GM18499 (cell line): ENCODE measurements at regions not wholly inside any gene's neighbourhood (a gene's known extent, or its start where the extent isn't known, plus 50 kb on each side); places are given as distances from the start of the nearest gene placed in this dataset.
"Not testable (repeated sequence)": the region's sequence is repeated elsewhere in the genome, so short reads cannot be mapped to it uniquely, and the experiment has no call there.

Source experiments
- ATAC-seq: cut with Tn5 transposase; IDR thresholded peaks from one replicate; pipeline ENCODE4 v1.9.1; 2021; ENCODE audit warnings: moderate number of reproducible peaks; ENCODE audit not compliant: insufficient read depth, unreplicated experiment

DNA sequence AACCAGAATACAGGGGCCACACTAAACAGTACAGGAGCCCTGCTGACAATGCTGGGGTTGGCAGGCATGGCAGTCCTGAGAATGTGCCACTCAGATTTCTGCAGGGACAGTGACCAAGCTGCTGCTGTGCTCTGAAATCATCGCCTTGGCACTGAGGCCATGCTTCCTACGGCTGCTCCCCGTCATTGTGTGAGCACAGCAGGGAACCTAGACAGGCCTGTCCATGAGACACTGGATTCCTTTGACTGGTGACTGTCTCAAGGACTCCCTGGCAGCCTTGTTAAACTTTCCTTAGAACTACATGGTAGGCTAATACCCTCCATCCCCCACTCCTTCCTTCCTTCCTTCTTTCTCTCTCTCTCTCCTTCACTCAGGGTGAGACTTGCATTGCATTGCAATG, 111.4 kb downstream of the LUZP4 start:
- no peak for ATAC-seq

DNA sequence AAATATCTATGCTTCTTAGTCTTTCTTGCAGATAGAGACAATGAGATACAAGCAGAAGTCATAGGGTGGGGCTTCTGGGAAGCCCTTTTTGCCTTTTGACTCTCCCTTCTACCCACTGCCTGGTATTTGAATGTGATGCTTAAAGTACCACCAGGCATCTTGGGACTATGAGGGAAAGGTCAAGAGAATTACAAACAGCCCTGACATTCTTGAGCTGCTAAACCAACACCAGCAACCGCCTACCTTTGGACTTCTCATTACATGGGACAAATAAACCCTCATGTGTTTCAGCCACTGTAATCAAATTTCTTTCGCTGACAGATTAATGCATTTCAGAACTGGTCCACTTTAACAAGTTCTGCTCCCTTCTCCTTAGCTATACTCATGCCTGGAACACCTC, 112.8 kb downstream of the LUZP4 start:
- ATAC-seq, result no peak

DNA sequence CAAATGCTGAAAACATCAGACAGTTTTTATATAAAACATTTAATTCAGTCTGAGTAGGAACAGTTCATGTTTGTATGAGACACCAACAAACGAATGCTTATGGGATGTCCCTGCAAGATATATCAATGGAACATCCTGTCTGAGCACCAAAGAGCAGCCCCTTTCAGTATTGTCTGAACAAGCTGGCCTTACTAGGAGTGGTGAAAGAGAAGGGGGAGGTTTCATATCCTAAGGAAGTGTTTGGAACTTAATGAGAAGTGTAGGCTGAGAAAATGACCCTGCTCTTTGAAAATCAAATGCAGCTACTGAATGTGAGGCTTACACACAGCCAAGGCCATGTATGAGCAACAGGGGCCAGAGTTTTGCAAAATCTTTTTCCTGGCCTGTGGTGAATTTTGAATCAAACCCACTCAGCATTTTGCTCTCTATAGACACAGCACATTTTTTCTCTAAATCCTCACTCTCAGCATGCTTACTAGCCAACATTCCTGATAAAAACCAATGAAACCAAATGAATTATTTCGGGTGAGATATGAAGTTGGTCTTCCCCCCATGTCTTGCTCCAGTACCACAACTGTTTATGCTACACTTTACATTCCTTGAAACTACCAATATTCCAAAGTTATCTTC, 119.4 kb downstream of the LUZP4 start:
- no peak for ATAC-seq

DNA sequence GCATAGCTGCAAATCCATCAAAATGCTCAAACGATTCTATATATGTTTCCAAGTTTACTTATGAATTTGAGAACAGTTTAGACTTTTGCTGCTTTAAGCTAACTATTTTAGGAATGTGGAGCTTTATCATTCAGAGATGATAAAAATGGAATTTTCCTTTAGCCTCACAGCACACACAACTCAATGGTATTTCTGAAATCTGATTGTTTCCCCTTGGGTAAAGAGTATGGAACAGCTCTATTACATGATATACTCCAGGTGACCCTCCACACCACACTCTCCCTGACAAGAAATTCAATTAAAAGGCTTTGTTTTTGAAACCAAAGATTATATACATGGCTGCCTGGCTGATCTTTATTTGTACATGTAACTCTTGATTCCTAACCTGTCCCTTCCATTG, 120.0 kb downstream of the LUZP4 start:
- ATAC-seq, result no peak

DNA sequence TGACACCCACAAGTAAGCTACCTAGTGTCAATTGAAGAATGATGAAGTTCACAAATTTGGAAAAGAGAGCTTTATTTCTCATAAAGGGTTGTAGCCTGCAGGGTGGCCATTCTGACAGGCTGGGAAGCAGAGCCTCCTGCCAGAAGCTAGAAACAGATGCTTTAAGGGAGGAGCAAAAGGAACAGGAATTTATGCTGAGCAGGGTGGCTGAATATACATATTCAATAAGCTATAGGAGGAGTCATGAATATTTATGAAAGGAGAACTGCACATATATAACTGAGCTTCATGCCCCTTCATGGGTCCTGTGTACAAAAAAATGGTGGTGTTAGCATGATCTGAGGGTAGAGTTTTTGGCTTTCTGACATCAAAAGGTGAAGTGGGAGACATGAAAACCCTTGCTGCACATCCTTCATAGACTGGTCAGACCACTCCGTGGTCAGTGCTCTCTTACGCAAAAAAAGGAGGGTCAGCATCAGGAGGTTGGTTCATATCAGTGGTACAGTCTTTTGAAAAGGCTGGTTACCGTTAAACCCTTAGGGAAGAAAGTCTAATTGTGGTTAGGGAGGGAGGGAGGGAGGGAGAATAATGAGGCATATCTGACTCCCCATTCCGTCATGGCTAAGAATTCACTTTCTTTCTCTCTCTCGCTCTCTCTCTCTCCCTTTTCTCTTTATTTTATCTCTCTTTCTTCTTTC, 121.4 kb downstream of the LUZP4 start:
- ATAC-seq, result no peak

DNA sequence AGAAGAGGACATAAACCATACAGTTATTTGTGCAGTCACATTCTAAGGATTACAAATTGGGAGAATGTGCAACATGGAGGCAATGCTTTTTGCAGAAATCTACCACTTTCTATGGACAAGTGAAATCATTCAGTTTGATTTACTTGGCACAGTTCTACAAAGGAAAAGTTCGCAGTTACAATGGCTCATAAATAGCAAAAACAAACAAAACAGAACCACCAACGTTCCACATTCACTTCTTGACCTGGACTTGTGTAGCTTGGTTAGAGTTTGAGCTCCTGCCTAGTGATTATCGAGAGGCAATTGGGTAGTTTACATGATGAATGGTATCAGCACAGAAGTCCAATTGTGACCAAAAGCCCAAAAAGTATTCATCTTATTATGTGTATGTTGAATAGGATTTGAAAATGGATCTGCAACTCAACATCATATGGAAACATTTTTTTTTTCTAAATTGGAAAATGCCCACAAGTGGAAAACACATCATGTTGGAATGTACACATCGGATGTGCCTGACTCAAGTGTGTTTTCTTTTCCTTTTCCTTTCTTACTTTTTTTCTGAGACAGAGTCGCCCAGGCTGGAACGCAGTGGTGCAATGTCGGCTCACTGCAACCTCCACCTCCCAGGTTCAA, 123.8 kb downstream of the LUZP4 start:
- ATAC-seq, result no peak

DNA sequence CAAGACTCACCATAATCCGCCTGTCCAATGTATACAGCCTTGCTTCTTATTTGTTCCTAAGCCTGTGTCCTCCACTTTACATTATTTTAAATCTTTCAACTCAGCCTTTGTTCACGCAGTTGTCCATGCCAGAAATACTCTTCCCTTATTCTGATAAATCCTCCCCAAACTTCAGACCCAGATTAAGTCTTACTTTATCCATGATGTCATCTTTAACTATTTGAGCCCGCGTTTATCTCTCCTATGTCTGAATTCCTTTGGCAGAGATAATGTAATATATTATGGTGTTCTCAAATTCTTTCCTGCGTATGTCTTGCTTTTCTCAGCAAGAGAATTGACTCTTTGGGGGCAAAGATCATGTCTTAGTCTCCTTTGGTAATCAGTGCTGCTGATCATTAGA, 129.6 kb downstream of the LUZP4 start:
- ATAC-seq, result no peak

DNA sequence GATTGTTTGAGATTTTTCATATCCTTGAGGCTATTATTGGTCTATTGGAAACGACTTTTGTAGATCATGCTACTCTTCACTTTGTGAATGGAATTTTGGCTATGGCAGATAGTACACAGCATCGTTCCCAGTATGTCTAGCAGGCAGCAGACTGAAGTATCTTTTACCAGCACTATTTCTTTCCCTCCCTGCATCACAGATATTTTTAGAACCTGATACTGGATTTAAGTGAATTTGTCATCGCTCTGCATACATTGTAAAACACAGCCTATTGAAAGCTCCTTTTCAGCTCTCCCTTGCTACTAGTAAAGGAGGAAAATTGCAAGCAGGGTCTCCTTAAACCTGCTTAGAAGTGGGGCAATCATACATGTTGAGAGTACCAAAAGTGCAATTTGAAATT, 133.6 kb downstream of the LUZP4 start:
- ATAC-seq, result no peak

DNA sequence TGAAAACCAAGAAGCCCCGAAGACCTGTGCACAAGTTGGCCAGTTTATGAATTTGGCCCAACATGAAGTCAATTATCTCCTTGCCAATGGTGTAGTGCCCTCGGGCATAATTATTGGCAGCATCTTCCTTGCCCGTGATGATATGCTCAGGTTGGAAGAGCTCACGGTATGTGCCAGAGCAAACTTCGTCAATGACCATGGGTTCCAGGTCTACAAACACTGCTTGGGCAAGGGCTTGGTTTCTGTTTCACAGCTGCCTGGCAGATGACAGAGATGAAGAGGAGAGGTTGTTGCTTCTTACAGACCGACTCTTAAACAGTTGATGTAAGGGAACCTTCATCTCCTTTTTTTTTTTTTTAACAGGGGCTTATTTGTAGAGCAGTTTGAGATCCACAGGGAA, 135.6 kb upstream of the PLS3 start:
- ATAC-seq, result no peak

DNA sequence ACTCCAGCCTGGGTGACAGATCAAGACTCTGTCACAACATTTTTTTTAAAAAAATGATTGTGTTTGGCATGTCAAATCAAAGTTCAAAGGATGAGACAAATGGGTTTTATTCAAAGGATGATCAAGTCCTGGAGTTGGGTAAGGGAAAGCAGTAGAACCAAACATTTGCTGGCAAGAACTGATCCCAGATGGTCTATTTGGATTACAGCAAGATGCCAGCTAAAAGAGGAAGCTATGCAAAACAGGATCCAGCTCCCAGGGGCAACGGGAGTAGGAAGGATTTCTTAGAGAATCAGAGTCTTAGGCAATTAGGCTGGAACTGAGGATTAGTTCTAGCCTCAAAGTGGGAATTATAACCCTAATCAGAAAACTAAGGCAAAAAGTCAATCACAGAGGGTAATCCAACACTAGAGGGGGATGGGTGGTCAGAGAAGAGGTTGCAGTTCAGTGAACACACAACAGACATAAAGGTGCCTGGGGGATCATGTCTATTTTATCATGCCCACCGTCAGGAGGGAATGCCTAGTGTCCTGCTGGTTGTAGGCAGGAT, 133.0 kb upstream of the PLS3 start:
- no peak for ATAC-seq

DNA sequence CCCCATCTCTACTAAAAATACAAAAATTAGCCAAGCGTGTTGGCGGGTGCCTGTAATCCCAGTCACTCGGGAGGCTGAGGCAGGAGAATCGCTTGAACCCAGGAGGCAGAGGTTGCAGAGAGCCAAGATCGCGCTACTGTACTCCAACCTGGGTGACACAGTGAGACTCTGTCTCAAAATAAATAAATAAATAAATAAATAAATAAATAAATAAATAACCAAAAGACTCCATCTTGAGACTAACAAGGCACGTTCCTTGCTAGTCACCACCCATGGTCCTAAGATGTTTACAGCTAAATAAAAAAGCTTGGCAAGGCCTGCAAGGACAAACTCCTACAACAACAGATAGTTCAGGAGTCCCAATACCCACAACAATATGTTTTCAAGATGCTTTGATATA, 126.1 kb upstream of the PLS3 start:
- ATAC-seq, result not testable (repeated sequence)

DNA sequence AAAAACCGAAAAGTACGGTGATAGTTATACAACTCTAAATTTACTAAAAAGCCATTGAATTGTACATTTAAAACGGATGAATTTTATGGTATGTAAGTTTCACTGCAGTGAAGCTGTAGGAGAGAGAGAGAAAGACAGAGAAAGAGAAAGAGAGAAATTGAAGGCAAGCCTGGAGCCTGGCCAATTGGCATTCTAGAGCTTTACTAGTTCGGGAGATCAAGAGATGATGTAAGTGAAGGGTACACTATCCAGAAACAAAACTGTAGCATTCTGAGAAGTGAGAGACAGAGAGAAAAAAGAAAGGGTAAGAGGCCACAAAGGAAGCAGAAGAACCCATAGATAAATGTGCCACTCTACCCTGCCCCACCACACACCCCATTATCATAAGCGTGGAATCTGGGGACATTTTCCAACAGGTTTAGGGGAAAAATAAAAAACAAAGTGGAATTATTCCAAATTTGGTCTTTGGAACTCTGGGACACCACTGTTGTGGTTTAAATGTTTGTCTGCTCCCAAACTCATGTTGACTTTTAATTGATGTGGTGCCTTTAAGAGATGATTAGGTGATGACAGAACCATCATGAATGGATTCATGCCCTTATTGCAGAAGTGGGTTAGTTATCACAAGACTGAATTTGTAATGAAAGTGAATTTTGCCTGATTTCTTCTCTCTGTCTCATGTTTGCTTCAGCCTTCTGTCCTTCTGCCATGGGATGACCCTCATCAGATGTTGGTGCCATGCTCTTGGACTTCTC, 123.0 kb upstream of the PLS3 start:
- no peak for ATAC-seq

DNA sequence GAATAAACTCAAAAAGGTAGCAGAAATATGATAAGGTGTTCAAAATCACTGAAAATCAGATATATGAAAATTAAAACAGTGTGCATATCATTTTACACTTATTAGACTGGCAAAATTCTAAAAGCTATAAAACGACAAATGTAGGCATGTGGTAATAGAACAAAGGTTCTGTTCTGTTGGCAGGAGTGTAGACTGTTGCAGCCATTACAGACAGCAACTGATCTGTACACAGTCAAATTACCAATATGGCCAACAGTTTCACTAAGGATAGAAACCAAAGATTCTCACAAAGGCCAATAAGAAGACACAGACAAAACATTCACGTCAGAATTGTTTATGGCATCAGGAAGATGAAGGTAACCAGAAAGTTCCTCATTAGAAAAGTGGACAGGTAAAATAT, 112.8 kb upstream of the PLS3 start:
- ATAC-seq, result no peak

DNA sequence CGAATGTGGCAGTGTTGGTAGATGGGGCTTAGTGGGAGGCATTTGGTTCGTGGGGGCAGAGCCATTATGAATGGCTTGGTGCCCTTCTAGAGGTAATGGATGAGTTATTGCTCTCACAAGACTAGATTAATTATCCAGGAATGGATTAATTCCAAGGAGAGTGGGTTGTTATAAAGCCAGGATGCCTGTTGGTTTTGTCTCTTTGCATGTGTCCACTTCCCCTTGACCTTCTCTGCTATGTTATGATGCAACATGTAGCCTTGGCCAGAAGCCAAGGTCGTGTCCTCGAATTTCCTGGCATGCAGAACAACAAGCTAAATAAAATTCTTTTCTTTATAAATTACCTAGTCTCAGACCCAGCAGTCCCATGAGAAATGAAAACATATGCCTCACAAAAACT, 111.2 kb upstream of the PLS3 start:
- ATAC-seq, result no peak

DNA sequence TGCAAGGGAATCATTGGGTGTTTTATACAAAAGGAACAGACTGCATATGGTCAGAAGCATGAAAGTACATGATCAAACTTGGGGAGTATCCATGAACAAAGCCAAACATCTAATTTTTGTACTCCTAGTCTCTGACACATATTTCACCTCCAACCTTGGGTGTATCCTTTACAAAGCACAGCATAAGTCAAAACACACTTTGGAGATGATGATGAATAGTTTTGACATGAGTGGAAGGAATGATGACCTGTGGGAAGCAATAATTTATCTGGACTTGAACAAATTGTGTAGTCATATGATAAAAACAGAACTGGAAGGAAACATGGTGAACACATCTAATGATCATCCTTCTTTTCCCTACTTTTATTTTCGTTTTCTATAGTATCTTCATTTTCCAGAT, 108.7 kb upstream of the PLS3 start:
- no peak for ATAC-seq

DNA sequence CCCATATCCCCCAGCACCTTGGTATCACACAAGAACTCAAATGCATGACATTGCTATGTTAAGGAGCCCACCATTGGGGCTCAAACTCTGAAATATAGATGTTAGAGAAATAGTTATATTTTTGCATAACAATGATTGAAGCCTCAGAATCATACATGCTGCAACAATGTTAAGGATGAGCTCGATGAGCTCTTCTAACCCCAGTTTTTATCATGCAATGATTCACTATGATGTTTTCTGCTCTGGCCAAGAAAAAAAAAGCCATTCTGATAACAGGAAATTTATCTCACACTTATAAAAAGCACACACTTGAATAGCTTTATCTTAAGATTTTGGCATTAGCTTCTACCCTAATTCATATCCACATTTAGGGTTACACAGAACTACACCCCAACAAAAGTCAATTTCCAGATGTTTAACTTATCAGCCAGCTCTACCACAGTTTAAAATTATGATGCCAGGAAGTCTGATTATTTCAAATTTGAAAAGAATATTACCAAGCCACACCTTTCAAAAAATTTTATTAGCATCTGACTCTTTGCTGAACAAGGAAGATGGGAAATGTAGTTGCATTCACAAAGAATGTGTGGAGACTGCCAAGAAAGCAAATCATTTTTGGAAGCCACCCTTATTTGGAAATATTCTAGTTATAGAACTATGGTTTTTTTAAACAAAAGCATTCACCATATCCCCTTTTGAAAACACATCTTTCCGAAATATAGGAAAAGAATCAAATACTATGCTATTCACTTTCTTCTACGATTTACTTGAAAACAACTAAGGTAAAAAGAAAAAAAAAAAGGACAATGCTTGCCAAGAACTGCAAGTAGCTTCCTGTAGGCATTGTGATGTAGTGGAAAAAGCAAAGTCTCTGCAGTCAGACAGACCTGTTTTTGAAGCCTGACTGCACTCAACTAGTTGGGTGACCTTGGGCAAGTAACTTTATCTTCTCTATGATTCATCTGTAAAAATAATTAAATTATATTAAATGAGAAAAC, 100.8 kb upstream of the PLS3 start:
- no peak for ATAC-seq

DNA sequence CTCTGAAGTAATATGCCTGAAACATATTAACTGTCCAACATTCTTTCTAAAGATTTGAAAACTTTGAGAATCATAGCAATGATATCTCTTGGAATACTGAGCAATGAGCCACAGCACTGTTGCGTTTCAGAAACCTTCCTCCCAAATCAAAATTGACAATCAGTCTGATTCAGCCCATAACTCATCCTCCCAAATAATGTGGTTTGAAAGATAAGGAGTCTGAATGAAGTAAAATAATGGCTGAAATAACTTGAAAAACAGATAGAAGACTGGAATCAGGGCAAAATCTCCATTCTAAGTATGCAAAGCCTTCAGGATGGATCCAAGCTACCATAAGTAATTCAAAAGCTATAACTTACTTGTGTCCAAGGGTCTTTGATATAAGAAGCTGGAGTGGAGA, 98.6 kb upstream of the PLS3 start:
- ATAC-seq, result no peak

DNA sequence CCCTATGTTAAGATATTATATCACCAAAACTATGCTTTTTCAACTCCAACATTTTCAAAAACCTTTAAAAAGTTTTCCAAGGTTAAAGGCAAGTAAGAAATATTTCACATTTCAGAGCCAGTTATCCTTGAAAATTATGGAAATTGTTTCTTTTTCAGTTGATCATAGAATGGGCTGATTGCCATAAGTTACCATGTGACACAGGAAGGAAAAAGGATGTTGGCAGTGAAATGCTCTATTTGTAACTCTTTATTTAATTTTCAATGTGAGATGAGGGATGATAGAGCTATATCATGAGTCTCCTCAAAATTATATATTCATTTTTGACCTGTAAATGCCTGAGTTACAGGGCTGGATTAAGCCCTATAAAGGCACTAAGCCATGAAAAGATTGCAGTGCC, 93.0 kb upstream of the PLS3 start:
- no peak for ATAC-seq

DNA sequence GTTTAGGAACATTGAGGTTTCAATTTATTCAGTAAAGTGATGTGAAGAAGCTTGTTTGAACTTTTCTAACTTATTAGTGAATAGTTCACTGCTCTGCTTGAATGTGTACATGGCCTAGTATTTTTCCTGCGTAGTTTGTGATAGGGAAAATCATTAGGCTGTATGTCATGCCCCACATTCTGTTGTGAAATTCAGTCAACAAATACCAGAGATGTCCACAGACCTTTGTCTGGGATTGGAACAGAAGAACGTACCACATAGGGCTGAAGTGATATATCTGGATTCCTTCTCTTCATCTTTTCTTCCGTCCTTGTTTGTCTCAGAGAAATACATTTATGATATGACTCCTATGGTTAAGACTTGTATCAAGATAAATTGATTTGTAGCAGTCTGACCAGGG, 88.8 kb upstream of the PLS3 start:
- no peak for ATAC-seq

DNA sequence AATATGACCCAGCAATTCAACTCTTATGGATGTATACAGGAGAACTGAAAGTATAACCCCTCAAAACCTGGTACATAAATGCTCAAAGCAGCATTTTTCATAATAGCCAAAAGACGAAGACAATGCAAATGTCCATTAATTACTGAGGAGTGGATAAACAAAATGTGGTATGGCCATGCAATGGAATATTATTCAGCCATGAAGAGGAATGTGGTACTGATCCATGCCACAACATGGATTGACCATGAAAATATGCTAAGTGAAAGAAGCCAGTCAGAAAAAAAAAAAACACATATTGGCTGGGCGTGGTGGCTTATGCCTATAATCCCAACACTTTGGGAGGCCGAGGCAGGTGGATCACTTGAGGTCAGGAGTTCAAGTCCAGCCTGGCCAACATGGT, 74.5 kb upstream of the PLS3 start:
- no peak for ATAC-seq
